ENCODE measurements at regions not wholly inside any gene's neighbourhood (a gene's known extent, or its start where the extent isn't known, plus 50 kb on each side); places are given as distances from the start of the nearest gene placed in this dataset.

DNA sequence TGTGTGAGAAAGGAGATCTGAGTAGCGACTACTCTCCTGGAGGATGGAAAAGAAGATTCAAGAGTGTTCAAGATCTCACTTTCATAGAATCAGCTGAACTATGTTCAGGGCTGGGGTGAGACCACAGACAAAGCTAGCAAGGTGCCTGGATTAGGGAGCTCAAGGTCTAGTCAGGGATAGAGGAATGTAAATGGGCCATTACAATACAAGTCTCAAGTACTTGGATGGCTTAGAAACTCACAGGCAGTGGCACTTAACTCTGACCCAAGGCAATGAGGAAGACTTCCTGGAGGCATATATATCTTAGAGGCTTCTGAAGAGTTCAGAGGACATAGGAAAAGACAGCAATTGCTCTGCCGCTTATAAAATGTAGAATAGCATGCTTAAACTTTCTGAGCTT is 184.9 kb upstream of the CDH11 start:
- DNase-seq (ENCODE audit: low spot score), result no peak

DNA sequence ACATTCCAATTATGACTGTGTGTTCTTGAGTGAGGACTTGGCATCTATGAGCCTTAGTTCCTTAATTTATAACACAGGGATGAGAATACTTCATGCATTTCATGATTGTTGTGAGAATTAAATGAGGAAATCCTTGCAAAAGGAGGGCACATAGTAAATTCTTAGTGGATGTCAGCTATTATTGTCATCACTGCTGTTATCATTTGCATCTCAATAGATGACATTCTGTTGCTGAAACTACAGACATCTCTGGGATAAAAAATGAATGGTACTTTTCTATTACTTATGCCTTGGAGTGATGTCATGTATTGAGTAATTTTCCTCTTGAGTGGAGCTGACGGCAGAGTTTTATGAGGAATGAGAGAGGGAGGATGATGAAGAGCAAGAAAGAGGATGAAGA is 184.4 kb upstream of the CDH11 start:
- DNase-seq (ENCODE audit: low spot score) (no peak), FAIRE-seq (no peak)

More for the DNA sequence above, 184.9 kb upstream of the CDH11 start:
- no peak for FAIRE-seq

DNA sequence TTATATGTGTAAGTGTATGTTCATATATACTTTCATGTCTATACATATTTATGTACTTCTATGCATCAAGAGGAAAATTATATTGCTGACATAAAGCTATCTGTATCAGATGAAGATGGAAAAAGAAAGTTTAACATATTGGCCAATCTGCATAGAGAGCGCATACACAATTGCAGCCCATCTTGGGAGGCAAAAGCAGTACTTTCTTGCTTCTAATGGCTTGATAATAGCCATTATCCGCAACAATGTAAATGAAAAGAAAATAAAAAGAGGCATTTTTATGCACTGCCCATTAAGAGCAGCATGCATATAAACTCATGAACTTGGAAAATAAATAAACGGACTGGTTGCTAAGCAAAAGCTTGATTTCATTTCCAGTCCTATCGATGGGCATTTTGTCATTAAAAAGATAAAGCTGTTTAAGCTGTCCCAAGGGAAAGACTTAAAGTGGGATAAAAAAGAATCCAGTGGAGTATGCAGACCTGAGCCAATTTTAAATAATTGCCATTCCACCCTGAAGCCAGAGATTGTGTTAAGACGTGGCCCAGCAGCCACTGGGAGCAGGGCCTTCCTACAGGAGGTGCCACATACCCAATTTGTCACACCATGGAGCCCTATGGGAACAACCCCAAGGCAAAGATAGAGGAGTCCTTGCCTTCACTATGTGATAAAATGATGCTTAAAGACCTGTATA is 183.6 kb upstream of the CDH11 start:
- no peak for FAIRE-seq
- no peak for DNase-seq (ENCODE audit: low spot score)

DNA sequence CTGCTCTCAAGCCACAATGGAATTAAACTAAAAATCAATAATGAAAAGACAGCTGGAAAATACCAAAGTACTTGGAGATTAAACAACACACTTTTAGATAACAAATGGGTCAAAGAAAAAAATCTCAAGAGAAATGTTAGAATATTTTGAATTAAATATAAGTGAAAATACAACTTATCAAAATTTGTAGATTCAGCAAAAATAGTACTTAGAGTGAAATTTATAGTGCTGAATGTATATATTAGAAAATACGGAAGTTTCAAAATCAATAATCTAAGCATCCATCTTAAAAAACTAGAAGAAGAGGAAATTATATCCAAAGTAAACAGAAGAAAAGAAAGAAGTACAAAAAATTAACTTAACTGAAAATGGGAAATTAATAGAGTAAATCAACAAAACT is 179.2 kb upstream of the CDH11 start:
- FAIRE-seq (no peak), DNase-seq (ENCODE audit: low spot score) (no peak)

DNA sequence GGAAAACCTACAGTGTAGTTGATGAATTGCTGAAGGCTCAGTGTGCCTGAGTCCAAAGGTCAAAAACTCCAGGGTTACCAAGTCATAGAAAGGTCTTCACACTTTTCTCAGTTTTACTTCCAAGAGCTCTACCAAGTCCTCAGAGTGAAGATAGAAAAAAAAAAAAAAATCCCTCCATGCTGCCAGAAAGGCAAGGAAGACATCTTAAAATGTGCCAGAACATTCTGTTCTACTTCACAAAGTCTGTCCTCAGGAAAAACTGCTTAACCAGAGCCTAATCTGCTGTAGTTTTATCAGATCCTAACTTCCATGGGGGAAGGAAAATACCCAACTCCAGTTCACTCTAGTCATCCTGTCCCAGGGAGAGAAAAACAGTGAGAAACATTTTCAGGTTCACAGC is 175.6 kb upstream of the CDH11 start:
- FAIRE-seq (no peak), DNase-seq (ENCODE audit: low spot score) (no peak)

DNA sequence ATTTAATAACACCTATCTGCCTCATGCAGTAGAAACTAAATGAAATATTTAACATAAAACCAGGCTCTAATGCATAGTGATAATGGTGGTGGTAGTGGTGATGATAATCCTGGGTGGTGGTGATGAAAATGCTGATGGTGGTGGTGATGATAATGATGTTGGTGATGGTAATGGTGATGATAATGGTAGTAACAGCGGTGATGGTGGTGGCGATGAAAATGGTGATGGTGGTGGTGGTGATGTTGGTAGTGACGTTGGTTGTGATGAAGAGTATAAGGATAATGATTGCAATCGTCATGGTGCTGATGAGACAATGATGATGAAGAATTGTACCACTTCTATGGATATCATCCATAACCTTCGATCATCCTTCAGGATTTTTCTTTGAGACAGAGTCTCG is 173.7 kb upstream of the CDH11 start:
- no peak for DNase-seq (ENCODE audit: low spot score)

DNA sequence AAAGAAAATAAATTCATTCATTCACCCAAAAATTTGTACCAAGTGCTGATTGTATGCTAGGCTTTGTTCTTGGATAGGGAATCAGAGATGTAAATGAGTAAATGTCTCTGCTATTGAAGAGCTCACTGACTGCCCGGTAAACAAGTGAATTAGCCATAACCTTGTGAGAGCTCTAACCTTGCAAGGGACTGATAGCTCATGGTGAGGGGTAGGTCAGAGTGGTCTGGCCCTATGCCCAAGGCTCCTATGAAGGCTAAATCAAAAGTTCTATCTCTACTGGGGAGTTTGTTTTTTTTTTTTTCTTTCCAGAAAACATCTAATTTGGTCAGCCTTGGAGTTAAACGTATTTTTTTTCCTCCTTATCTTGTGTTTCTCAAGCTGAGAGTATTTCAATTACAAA is 172.8 kb upstream of the CDH11 start:
- no peak for DNase-seq (ENCODE audit: low spot score)
- FAIRE-seq, result no peak

More for the DNA sequence above, 173.7 kb upstream of the CDH11 start:
- peak; percentile 37 for FAIRE-seq

DNA sequence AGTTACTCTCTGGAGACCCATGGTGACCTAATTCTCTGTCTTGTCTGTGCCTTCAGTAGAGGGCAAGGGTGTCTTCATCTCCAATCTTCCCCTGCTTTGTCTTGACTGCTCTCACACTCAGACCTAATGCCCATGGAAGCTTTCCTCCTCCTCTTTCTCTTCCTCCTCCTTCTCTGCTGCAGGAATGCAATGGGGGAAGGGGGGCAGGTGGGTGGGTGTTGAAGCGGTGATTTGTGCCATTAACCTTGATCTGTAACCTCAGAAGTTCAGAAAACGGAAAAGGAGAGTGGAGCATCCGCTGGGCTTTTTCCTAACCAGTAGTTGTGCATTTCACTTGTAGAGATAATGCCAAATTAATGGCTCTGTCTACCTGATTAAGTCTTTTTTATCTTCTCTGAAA is 172.3 kb upstream of the CDH11 start:
- DNase-seq (ENCODE audit: low spot score) (no peak), FAIRE-seq (no peak)

DNA sequence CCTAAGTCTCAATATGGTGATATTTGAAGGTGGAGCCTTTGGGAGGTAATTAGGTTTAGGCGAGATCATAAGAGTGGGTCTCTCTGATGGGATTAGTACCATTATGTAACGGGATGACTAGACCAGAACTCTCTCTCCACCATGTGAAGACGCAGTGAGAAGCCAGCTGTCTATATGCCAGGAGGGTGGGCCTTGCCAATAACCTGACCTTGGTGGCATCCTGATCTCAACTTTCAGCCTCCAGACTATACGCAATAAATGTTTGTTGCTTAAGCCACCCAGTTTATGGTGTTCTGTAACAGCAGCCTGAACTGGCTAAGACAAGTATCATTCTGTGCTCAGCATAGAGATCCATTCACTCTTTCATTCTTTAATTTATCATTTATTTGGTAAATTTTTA is 167.2 kb upstream of the CDH11 start:
- DNase-seq (ENCODE audit: low spot score), result no peak
- no peak for FAIRE-seq

DNA sequence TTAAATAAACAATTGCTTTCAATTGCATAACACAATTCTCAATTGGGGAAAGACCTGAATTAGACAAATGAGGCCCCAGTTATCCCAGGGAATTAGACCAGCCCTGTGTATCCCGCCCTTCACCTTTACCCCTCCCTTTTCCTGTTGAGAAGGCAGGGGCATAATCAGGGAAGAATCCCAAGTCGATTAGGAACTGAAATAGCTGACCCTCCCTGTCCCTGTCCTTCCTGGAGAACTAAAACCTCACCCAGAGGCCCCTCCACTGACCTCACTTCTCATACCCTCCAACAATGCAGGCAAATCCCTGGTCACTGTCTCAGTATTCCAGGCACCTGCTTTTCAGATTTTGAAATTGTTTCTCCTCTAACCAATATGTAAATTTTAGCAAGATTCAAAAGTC is 165.4 kb upstream of the CDH11 start:
- FAIRE-seq (no peak), DNase-seq (ENCODE audit: low spot score) (no peak)

DNA sequence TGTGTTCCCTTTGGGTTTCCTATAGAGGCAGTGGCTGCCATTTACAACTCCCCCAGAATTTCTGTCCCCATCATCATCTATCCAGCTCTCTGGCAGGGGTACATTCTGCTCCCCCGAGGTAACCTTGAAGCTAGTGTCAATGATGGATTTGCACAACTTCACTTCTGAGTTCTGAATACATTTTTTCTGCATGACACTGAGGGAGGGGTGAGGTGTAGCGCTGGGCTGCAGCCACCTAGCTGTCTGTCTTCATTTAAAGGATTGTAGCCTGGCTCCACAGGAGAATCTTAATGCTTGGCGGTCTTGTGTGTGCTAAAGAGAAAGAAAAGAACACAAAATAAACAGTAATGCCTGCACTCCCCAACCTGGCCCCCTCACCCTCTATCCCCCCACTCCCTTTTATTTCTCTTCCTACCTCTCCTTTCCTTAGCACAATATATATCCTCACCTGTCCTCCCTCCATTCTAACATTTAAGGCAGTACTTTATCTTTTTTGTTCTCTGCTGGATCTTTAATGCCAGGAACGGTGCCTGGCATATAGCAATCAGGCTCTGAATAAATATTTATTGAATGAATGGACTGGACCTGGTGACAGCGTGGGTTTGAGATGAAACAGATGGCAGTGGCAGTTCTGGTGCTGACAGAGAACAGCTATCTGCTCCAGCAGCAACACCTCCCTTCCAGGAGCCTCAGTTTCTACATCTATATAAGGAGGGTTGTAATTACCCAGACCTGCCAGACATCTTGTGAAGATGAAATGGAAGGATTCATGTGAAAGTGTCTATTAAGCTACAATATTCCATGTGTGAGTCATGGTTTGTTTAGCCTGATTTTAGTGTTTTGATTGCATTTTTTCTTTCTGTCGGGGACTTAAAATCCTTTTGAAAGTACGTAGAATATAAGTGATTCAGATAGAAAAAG is 163.5 kb upstream of the CDH11 start:
- FAIRE-seq (no peak), DNase-seq (ENCODE audit: low spot score) (no peak)

DNA sequence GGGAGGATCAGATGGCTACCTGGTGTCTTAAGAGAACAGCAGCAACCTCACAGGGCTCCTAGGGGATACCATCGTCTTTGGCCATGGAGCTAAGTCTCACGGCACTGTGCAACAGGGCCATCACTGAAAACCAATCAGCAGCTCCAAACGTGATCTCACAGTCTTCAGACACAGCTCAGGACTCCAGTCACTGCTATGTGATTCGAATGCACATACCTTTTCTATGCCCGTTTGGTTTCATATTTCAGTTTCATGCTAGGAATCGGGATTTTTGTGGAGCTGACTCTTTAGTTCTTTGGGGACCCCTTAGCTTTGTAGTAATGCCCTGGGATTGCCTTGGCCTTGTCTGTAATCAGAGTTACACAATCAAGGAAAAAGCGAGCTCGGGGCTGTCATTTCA is 162.8 kb upstream of the CDH11 start:
- FAIRE-seq (no peak), DNase-seq (ENCODE audit: low spot score) (no peak)

DNA sequence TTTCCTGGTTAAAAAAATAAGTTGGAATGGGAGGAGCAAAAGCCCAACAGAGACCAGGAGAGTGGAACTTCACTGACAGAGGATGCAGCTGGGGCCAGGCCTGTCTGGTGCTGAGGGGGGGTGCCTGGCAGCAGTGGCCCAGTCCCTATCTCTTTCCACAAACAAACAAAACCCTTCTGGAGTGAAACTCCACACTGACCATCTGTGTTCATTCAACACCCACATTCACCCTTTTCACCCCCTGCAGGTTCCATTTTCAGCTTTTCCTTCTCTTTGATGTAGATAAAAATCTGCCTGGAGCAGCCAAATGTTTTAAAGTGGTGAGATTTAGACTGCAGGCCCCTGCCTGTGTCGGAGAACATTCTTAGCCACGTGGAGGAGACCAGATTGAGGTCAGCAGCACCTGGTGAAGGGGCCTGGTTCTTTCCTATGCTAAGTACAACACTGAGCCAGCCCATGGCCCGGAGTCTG is 161.4 kb upstream of the CDH11 start:
- FAIRE-seq (no peak), DNase-seq (ENCODE audit: low spot score) (no peak)

DNA sequence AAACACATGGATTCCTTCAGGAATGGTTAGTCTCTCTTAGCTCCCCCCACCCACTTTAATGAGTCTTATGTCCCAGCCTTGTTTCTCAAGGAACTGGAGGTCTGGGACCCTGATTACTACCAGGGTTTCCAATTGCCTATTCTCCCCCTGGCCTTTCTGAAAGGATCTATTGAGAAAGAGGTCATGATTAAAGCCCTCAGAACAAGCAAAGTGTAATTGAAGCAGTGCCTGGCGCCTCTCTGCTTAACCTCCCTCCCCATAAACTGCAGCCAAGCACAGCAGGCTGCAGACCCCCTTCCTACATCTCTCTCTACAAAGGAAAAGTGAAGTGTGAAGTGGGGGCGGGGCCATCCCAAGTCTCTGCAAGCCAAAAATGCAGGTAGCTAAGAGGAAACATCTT is 159.7 kb upstream of the CDH11 start:
- DNase-seq (ENCODE audit: low spot score) (no peak), FAIRE-seq (no peak)

DNA sequence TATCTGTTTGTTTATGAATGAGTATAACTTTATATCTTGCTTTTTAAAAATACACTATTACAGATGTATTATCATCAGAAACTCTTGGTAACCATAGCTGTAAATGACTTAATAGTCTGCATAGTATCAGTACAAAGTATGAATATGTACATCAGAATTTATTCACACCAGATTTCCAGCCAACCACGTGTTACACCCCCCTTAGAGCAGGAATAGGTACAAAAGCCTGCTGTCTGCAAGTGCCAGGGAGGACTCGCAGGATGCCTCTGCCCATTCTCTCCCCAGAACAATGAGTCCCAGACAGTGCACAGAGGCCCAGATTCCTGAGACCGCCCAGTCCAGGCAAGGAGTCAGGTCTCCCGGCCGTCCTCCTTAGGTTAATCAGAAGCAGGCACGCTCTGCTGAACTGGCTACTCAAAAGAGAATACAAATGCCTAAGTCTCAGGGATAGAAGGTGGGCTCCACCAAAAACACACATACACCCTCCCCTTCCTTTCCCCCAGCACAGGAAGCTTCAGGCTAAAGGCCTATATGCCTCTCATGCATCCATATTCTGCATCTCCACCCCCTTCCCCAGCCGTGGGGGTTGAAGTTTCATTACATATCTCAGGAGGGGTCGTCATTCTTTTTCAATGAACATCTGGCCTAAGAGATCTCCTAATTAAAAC is 159.1 kb upstream of the CDH11 start:
- FAIRE-seq, result no peak
- DNase-seq (ENCODE audit: low spot score), result no peak

DNA sequence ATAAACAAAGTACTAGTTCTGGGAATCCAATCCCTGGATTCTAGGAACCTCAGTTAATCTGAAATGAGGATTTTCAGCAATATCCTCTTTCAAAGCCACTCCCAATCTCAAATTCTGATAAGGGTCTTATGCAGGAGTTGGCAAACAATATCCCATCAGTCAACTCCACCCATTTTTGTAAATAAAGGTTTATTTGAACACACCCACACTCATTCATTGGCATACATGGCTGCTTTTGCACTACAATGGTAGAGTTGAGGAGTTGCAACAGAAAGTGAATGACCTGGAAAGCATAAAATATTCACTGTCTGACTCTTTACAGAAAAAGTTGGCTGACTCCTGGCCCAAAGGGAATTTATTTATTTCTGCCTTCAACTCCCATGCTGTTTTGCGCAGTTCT is 157.7 kb upstream of the CDH11 start:
- DNase-seq (ENCODE audit: low spot score) (no peak), FAIRE-seq (no peak)

DNA sequence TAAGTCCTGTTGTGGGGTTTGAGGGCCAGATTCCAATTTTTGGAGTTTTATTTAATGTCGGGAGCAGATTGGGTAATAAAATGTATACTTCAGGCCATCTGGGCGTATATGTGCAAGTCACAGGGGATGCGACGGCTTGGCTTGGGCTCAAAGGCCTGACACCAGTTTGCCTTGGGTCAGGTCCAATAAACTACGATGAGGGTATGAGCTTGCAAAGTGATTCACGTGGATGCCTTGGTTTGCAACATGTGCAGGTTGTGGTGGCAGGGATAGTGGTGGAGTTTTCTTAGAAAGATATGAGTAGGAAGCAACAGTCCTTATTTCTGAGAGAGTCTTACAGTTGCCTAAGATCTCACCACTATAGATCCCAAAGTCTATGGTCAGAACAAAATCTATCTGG is 157.0 kb upstream of the CDH11 start:
- DNase-seq (ENCODE audit: low spot score) (no peak), FAIRE-seq (no peak)

DNA sequence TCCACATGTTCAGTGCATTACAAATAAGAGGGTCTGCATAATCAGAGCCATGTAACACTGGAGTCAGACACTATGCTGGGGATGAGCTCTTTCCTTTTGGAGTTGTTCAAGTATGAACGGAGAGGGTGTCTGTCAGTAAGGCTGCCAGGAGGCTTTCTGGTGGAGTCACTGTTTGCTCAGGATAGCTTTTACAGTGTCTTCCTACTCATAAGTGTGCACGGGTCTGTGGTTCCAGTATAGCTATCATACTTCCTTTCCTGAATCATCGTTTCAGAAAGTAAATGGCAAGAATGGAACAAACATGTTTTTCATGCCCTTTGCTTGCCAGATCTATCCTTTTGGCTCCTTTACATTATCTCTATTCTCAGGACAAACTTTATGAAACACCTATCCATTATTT is 152.7 kb upstream of the CDH11 start:
- DNase-seq (ENCODE audit: low spot score), result no peak
- FAIRE-seq, result no peak

DNA sequence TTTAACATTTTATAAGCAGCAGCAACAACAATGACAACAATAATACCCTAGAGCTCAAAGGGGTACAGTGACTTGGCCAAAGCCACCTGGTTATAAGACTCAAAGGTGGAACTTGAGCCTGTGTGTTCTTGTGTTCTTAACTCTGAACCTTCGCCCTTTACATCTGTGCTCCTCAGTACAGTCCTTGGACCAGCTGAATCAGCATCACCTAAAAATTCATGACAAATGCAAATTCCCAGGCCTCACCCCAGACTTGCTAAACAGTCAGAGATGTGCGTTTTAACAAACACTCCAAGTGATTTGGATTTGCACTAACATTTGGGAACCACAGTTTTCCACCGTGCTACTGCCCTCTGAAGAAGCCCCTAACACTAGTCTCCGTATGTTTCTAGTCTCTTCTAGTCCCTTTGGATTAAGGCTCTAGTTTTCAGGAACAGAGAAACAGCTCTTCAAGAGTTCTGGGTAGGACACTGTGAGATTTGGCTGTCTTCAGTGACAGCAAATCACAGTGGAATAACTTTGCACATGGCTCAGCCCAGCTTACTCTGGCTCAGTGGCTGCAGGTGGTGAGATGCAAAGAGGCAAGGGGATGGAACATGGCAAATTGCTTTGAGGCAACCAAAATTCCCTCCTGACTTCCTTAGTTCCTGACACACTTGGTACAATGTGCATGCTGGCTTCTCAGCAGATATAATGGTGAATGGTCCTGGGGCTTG is 151.0 kb upstream of the CDH11 start:
- no peak for FAIRE-seq
- no peak for DNase-seq (ENCODE audit: low spot score)

DNA sequence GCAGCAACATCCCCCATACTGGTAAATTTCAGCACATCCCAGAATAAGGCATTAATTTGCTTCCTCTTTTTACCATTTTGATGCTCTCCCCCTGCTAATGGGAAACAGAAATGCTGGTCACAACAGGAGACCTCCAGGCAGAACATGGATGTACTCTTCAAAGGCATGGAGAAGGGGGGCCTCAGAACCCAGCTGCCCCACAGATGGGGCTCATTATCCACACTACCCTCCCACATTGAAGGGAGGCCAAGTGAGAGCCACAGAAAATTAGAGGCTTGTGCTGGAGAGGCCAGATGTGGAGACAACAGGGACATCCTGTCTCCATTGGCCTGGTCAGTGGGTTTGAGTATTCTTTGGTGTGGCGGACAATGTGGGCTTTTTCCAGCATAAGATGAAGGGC is 150.1 kb upstream of the CDH11 start:
- DNase-seq (ENCODE audit: low spot score), result no peak
- no peak for FAIRE-seq

DNA sequence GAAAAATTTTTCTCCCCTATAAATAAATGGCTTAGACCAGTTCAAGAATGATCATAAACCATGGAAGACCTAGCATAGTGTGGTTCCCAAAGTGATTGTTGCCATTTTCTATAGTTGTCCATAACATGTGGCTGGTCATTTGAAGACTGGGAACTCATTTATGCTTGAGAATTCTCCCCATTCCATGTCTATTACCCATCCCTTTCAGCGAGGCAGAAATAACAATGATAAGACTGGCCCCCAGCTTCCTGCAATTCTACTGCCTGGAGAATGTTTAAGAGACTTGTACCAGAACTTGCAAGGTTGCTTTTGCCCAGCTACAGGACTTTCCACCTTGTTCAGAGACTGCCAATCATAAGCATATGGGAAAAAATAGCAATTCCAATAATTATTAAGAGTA is 146.5 kb upstream of the CDH11 start:
- FAIRE-seq (no peak), DNase-seq (ENCODE audit: low spot score) (no peak)

DNA sequence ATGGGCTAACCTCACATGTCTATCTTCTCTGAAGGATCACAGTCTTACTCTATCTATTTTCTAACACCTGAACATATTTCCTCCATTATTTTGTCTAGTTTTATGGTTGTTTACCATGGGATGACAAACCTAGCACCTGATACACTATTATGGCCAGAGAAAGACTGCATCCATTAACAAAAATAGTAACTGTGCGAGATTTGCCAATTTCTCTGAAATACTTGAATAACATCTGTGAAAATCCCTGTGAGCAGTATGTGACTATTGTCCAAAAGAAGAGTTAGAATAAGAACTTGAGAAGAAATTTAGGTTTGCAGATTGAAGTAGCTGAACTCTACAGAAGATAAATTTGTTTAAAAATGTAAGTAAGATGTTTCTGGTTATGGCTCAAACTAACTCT is 142.0 kb upstream of the CDH11 start:
- DNase-seq (ENCODE audit: low spot score) (no peak), FAIRE-seq (no peak)

Measured in urothelium cell line (cell line).